GM21529 (cell line): ENCODE measurements at regions not wholly inside any gene's neighbourhood (a gene's known extent, or its start where the extent isn't known, plus 50 kb on each side); places are given as distances from the start of the nearest gene placed in this dataset.

Experiments used
- ATAC-seq: cut with Tn5 transposase; IDR thresholded peaks from one replicate; pipeline ENCODE4 v1.9.1; 2021; ENCODE audit not compliant: unreplicated experiment

- no peak for ATAC-seq
Measured at GRCh38 chr12:5375547-5376295, 56.2 kb upstream of the NTF3 start.

GRCh38 chr12:5376591-5377207 lies 55.2 kb upstream of the NTF3 start:
- ATAC-seq: no peak

GRCh38 chr12:5377997-5378592 lies 53.8 kb upstream of the NTF3 start:
- no peak for ATAC-seq

GRCh38 chr12:5379749-5380496 lies 52.0 kb upstream of the NTF3 start:
- ATAC-seq: peak; percentile 79
